ENCODE measurements at regions not wholly inside any gene's neighbourhood (a gene's known extent, or its start where the extent isn't known, plus 50 kb on each side); places are given as distances from the start of the nearest gene placed in this dataset.

- no peak for TF ChIP-seq CHD7 (IDR thresholded peaks at IDR 0.05; ENCODE audit: insufficient replicate concordance, low read length)
- TF ChIP-seq ATF2 (IDR thresholded peaks at IDR 0.05; ENCODE audit: low read length) = no peak
- no peak for TF ChIP-seq SIN3A (conservative IDR thresholded peaks at IDR 0.05 in 1 of 2, IDR thresholded peaks at IDR 0.05 in 1 of 2; ENCODE audit: low read depth in 1 of 2, low read length in 2 of 2)
- no peak for TF ChIP-seq POLR2A (IDR thresholded peaks at IDR 0.05; ENCODE audit: control extremely low read depth in 1 of 2, low read depth in 2 of 2, low read length in 2 of 2)
- no peak for TF ChIP-seq CTBP2 (IDR thresholded peaks at IDR 0.05; ENCODE audit: borderline replicate concordance, insufficient read depth, insufficient read length, low read length)
- TF ChIP-seq NANOG (IDR thresholded peaks at IDR 0.05; ENCODE audit: insufficient read depth, low read depth, low read length, poor library complexity, severe bottlenecking) = no peak
- TF ChIP-seq MAX (IDR thresholded peaks at IDR 0.05) = no peak
- no peak for TF ChIP-seq RAD21 (IDR thresholded peaks at IDR 0.05 in 1 of 2, conservative IDR thresholded peaks at IDR 0.05 in 1 of 2; ENCODE audit: low read depth in 2 of 2, low read length in 2 of 2)
Measured at GRCh38 chr2:240338274-240338673, 97.2 kb upstream of the GPC1 start (continued).

Data from H1 (cell line).